Lower leg skin (tissue), 3 donors: ENCODE measurements at regions not wholly inside any gene's neighbourhood (a gene's known extent, or its start where the extent isn't known, plus 50 kb on each side); places are given as distances from the start of the nearest gene placed in this dataset.

ENCODE experiments used
- POLR2A ChIP-seq, 2 donors: fragments of 450-650 bp; IDR thresholded peaks; one replicate each; pipeline ENCODE4 v1.6.1; 2016 to 2017; ENCODE audit warnings: antibody characterized with exemption in 2 of 2, mild to moderate bottlenecking in 1 of 2, moderate library complexity in 1 of 2
- TF ChIP-seq, protein P1 (sequence below), 3 donors: fragments of 450-650 bp; IDR thresholded peaks; one replicate each; pipeline ENCODE4 v1.5.1; 2016; ENCODE audit warnings: antibody characterized with exemption in 3 of 3, mild to moderate bottlenecking in 3 of 3, moderate library complexity in 2 of 3

- no peak for TF ChIP-seq POLR2A (IDR thresholded peaks at IDR 0.05)
- TF ChIP-seq, protein P1, sequence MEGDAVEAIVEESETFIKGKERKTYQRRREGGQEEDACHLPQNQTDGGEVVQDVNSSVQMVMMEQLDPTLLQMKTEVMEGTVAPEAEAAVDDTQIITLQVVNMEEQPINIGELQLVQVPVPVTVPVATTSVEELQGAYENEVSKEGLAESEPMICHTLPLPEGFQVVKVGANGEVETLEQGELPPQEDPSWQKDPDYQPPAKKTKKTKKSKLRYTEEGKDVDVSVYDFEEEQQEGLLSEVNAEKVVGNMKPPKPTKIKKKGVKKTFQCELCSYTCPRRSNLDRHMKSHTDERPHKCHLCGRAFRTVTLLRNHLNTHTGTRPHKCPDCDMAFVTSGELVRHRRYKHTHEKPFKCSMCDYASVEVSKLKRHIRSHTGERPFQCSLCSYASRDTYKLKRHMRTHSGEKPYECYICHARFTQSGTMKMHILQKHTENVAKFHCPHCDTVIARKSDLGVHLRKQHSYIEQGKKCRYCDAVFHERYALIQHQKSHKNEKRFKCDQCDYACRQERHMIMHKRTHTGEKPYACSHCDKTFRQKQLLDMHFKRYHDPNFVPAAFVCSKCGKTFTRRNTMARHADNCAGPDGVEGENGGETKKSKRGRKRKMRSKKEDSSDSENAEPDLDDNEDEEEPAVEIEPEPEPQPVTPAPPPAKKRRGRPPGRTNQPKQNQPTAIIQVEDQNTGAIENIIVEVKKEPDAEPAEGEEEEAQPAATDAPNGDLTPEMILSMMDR (IDR thresholded peaks at IDR 0.05) = no peak
These were observed 202.7 kb downstream of the SPRY1 start for GRCh38 chr4:123599061-123599919.
